GM10266 (cell line): ENCODE measurements at regions not wholly inside any gene's neighbourhood (a gene's known extent, or its start where the extent isn't known, plus 50 kb on each side); places are given as distances from the start of the nearest gene placed in this dataset.

ENCODE experiments used
- DNase-seq: peaks from one replicate; pipeline ENCODE4 v3.0.0; 2012; ENCODE audit errors: extremely low spot score
- TF ChIP-seq, protein P1 (sequence below): IDR thresholded peaks from 2 replicates; pipeline ENCODE4 v1.5.1; 2012; ENCODE audit warnings: mild to moderate bottlenecking, low read depth; ENCODE audit not compliant: control insufficient read depth, insufficient read depth; ENCODE audit errors: missing control alignments

DNA sequence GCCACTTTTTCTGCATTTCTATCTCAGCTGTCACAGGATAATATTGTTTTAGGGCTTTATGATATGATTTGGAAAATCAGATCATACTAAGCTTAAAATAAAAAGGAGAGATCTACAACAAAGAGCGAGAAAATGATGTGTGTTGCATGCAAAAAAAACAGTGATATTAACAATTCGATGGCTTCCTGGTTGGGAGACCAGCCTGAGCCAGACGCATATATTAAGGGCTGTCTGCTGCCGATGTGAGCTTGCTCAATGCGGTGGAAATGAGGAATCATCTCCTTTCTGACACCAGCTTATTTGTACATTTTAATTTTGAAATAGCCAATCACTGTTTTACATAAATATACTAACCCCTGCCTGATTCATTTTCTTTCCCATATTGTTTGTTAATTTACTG lies 862.6 kb downstream of the USP25 start:
- TF ChIP-seq, protein P1, sequence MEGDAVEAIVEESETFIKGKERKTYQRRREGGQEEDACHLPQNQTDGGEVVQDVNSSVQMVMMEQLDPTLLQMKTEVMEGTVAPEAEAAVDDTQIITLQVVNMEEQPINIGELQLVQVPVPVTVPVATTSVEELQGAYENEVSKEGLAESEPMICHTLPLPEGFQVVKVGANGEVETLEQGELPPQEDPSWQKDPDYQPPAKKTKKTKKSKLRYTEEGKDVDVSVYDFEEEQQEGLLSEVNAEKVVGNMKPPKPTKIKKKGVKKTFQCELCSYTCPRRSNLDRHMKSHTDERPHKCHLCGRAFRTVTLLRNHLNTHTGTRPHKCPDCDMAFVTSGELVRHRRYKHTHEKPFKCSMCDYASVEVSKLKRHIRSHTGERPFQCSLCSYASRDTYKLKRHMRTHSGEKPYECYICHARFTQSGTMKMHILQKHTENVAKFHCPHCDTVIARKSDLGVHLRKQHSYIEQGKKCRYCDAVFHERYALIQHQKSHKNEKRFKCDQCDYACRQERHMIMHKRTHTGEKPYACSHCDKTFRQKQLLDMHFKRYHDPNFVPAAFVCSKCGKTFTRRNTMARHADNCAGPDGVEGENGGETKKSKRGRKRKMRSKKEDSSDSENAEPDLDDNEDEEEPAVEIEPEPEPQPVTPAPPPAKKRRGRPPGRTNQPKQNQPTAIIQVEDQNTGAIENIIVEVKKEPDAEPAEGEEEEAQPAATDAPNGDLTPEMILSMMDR: no peak
- no peak for DNase-seq

DNA sequence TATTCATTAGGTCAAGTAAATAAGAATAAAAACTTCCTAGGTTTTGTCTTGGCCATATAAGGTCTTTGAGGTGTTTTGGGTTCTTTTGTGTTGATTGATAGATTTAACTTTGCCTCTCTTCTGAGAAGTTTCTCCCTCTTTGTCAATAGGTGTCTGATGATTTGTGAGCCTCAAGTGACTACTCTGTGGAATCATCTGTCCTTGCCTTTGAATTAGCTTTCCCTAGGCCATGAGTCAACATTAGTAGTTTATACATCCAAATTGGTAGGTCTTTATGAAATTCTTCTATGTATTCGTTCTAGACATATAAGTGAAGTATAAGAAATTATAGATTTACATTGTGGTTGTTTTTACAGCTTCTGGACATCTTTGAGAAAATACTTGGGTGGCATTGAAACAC lies 864.4 kb downstream of the USP25 start:
- TF ChIP-seq, protein P1: no peak
- DNase-seq: no peak

DNA sequence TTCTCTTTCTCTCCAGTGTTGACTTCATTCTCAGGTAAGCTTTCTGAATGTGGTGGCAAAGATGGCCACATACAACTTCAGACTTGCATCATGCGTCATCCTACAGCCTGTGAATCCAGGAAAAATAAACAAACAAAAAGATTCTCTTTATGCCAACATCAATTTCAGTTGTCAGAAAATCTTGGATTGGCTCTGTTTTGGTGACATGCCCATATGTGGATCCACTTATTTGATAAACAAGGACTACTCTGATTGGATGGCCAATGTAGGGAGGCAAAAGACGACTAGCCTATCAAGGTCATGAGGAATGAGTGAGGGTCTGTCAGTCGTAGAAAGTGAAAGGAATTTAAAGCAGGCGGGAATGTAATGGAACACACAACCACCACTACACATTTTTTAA lies 866.6 kb downstream of the USP25 start:
- TF ChIP-seq, protein P1: no peak
- DNase-seq: no peak

GRCh38 chr21:16597753-16598152 lies 868.0 kb downstream of the USP25 start:
- TF ChIP-seq, protein P1: no peak
- no peak for DNase-seq

DNA sequence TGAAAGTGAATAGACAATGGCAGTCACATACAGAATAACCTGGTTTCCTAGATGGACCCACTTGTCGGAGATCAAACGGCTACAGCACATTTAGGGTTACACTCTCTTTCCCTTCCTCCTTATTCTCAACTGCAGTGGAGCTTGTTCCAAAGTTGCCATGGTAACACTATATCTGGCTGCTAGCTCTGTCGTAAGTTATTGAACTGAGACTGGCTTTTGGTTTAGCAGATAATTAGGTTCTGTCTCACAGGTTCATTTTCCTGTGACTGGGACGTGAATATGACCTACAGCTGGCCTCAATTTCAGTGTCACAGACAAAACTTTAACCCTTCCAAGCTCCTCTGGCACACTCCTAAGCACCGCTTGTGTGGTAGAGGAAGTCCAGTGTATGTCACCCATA lies 875.8 kb downstream of the USP25 start:
- TF ChIP-seq, protein P1: no peak
- no peak for DNase-seq

- DNase-seq: no peak
- TF ChIP-seq, protein P1: no peak
Measured at GRCh38 chr21:16606271-16606670, 876.5 kb downstream of the USP25 start.

- TF ChIP-seq, protein P1: no peak
- no peak for DNase-seq
Measured at GRCh38 chr21:16608209-16608830, 878.5 kb downstream of the USP25 start.
